ENCODE measurements at regions not wholly inside any gene's neighbourhood (a gene's known extent, or its start where the extent isn't known, plus 50 kb on each side); places are given as distances from the start of the nearest gene placed in this dataset.

DNA sequence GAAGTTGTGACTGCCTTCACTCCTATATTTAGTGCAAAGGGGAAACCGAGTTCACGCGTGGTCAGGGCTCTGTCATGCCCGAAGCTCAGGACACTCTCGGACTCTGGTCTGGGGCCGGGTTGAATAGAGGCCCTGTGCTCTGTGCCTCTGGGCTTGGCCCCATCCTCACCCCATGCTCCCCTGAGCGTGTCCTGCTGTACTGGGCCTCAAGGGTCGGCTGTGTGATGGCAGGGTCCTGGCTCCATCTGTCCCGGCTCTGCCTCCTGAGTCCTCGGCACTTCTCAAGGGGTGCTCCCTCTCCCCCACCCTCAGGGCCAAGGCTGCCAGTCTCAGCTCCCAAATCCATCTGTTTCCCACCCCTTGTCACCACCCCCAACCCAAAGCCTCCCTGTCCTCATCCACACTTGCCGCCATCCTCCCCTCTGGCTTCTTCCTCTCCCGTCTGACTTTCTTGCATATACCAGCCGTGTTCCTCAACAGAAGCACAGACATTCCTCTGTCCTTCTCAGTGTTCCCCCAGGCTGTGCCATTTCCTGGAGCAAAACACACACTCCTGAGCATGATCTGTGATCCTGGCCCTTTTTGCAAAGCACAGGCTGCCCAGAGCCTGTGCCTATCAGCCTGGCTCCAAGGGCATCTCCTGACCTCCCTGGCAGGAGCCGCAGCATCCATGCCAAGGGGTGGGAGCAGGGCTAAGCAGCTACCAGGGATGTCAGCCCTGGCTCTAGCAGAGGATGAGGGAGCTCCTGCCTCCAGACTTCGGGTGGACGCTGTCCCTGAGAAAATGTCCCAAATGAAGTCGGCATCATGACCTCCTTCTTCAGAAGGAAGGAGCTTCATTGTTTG, 64.2 kb upstream of the OTOS start:
- peaks cover 3% of the 10 kb centered on the region for H3K4me1 Mint-ChIP-seq (ENCODE audit: low read depth)
- peaks cover 6% of the 10 kb centered on the region for H3K9me3 Mint-ChIP-seq
- peaks cover 9% of the 10 kb centered on the region for H3K27me3 Mint-ChIP-seq (ENCODE audit: low read depth)
- H3K27ac Mint-ChIP-seq, result no peak overlapping the region
- no peak overlapping the region for H3K4me3 Mint-ChIP-seq
- H3K36me3 Mint-ChIP-seq (ENCODE audit: low read depth), result no peaks in the 10 kb centered on the region

DNA sequence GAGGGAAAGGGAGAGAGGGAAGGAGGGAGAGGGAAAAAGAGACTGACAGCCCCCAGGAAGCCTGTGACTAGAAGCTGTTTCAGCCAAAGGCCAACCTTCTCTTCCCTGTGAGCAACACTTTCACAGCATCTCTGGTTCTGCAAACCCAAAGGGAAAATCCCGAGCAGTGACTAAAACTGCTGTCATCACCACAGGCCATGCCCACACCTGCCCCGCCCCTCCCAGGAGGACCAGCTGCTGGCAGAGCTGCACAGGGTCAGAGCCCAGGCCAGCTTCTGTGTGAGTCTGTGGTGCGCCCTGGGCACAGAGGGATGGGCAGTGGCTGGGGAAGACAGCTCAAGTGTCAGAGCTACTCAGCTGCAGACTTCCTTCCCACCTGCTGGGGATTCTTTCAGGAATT, 64.9 kb upstream of the OTOS start:
- peaks cover 6% of the 10 kb centered on the region for H3K9me3 Mint-ChIP-seq
- peaks cover 9% of the 10 kb centered on the region for H3K27me3 Mint-ChIP-seq (ENCODE audit: low read depth)
- H3K36me3 Mint-ChIP-seq (ENCODE audit: low read depth), result no peaks in the 10 kb centered on the region
- H3K4me3 Mint-ChIP-seq, result no peak overlapping the region
- no peak overlapping the region for H3K27ac Mint-ChIP-seq
- peaks cover 3% of the 10 kb centered on the region for H3K4me1 Mint-ChIP-seq (ENCODE audit: low read depth)

DNA sequence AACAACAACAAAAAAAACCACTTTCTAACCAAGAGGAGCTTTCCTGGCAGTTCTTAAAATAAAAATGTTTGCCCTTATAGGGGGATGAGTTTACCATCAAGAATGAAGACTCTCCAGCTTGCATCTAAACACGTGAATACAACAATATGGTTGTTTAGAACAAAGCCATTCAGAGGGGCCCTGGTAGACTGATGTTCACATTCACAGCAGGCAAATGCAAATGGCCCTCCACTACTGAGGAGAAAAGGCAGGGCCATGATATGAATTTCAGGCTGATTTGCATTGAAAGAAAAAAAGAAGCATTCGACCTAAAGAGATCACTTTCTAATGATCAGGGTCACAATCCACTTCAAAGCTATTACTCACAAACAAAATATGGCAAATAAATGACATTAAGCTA, 65.3 kb upstream of the OTOS start:
- no peaks in the 10 kb centered on the region for H3K36me3 Mint-ChIP-seq (ENCODE audit: low read depth)
- no peak overlapping the region for H3K27ac Mint-ChIP-seq
- H3K4me3 Mint-ChIP-seq, result no peak overlapping the region
- peaks cover 9% of the 10 kb centered on the region for H3K27me3 Mint-ChIP-seq (ENCODE audit: low read depth)
- peaks cover 3% of the 10 kb centered on the region for H3K4me1 Mint-ChIP-seq (ENCODE audit: low read depth)
- peaks cover 6% of the 10 kb centered on the region for H3K9me3 Mint-ChIP-seq

- Mint-ChIP-seq H3K27me3 (ENCODE audit: low read depth) (peaks cover 5% of the 10 kb centered on the region), H3K36me3 (ENCODE audit: low read depth) (no peaks in the 10 kb centered on the region), H3K9me3 (peaks cover 6% of the 10 kb centered on the region), H3K4me1 (ENCODE audit: low read depth) (peaks cover 3% of the 10 kb centered on the region), H3K27ac (no peak overlapping the region), H3K4me3 (no peak overlapping the region)
Observed at GRCh38 chr2:240206630-240207029, 66.2 kb upstream of the OTOS start.

DNA sequence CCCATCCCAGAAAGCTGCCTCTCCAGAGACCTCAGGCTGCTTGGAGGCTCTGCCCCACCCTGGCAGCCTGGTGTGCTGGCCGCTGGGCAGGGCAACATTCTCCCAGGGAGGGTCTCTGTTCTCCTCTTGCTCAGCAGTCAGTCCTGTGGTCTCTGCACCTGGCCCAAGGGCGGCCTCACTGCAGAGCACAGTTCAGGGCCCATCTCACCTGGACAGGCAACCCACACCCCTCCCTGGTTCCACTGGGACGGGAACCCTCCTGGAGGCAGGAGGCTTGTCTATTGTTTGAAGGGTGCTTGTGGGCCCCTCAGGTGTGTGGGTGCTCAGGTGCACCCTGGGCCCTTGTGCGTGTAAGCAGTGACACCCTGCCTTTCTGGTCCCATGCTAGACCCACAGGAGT, 67.2 kb upstream of the OTOS start:
- peaks cover 6% of the 10 kb centered on the region for H3K9me3 Mint-ChIP-seq
- H3K4me1 Mint-ChIP-seq (ENCODE audit: low read depth), result peaks cover 3% of the 10 kb centered on the region
- no peak overlapping the region for H3K4me3 Mint-ChIP-seq
- peaks cover 5% of the 10 kb centered on the region for H3K27me3 Mint-ChIP-seq (ENCODE audit: low read depth)
- H3K36me3 Mint-ChIP-seq (ENCODE audit: low read depth), result no peaks in the 10 kb centered on the region
- no peak overlapping the region for H3K27ac Mint-ChIP-seq

- no peak overlapping the region for H3K27ac Mint-ChIP-seq
- peaks cover 5% of the 10 kb centered on the region for H3K27me3 Mint-ChIP-seq (ENCODE audit: low read depth)
- H3K36me3 Mint-ChIP-seq (ENCODE audit: low read depth), result no peaks in the 10 kb centered on the region
- peaks cover 6% of the 10 kb centered on the region for H3K9me3 Mint-ChIP-seq
- H3K4me3 Mint-ChIP-seq, result no peak overlapping the region
- H3K4me1 Mint-ChIP-seq (ENCODE audit: low read depth), result peaks cover 3% of the 10 kb centered on the region
Observed at GRCh38 chr2:240208096-240208495, 67.6 kb upstream of the OTOS start.

GRCh38 chr2:240208631-240209211, 68.3 kb upstream of the OTOS start:
- Mint-ChIP-seq H3K4me1 (ENCODE audit: low read depth) (peaks cover 3% of the 10 kb centered on the region), H3K9me3 (peaks cover 6% of the 10 kb centered on the region), H3K27ac (no peak overlapping the region), H3K4me3 (no peak overlapping the region), H3K36me3 (ENCODE audit: low read depth) (no peaks in the 10 kb centered on the region), H3K27me3 (ENCODE audit: low read depth) (peaks cover 5% of the 10 kb centered on the region)

- H3K36me3 Mint-ChIP-seq (ENCODE audit: low read depth), result no peaks in the 10 kb centered on the region
- H3K4me1 Mint-ChIP-seq (ENCODE audit: low read depth), result peaks cover 3% of the 10 kb centered on the region
- H3K9me3 Mint-ChIP-seq, result peaks cover 6% of the 10 kb centered on the region
- no peak overlapping the region for H3K27ac Mint-ChIP-seq
- H3K4me3 Mint-ChIP-seq, result no peak overlapping the region
- H3K27me3 Mint-ChIP-seq (ENCODE audit: low read depth), result peaks cover 5% of the 10 kb centered on the region
Observed at GRCh38 chr2:240209493-240209892, 69.0 kb upstream of the OTOS start.

DNA sequence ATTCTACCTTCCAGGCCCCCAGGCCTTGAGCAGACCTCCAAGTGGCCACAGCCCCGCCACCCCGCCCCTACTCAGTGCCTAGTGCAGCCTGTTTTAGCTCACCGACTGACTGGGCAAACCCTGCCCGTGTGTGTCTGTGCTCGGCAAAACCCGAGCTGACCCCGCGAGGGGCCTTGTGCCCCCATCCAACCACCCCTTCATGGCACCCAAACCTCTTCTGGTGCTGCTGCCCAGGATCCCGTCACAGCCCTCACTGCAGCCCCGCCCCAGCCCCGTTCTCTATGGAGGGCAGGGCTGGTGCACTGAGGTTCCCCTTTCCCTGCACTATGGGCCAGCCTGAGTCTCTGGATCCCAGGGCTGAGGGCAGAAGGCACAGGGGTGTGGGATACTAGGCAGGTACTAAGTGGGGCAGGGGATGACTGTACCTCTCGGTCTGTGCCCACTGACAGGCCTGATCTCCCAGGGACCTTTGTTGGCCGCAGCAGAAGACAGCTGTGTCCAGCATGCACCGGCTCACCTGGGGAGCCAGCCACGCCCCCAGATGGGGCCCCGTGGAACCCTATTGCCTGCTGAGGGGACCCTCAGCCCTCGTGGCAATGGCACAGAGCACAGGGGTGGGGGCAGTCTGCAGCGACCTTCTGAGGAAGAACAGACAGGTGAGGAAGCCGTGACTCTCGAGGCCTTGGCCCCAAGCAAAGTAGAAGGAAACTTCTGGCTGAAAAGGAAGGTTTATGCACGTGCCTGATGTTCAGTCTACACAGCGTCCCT, 69.9 kb upstream of the OTOS start:
- Mint-ChIP-seq H3K27ac (no peak overlapping the region), H3K27me3 (ENCODE audit: low read depth) (no peaks in the 10 kb centered on the region), H3K9me3 (peaks cover 6% of the 10 kb centered on the region), H3K4me3 (no peak overlapping the region), H3K36me3 (ENCODE audit: low read depth) (no peaks in the 10 kb centered on the region), H3K4me1 (ENCODE audit: low read depth) (no peaks in the 10 kb centered on the region)

DNA sequence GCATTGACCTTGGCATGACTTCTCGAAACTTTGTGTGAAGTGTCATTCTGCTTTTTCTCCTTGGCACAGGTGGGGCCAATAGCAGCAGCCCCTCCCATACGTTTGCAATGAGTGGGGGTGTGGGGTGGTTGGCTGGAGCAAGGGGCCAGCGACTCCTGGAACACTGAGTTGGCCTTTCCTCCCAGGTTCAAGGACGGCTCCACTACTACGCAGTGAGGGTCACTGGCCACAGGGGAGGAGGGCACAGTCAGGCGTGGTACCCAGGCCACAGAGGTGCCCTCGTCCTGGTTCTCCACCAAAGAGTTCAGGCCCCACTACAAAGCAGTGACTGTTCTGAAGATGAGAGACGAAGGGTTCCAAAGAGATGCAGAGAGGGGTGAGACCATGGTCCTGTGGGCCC, 70.6 kb upstream of the OTOS start:
- H3K4me3 Mint-ChIP-seq, result no peak overlapping the region
- H3K27me3 Mint-ChIP-seq (ENCODE audit: low read depth), result no peaks in the 10 kb centered on the region
- H3K36me3 Mint-ChIP-seq (ENCODE audit: low read depth), result no peaks in the 10 kb centered on the region
- no peak overlapping the region for H3K27ac Mint-ChIP-seq
- H3K4me1 Mint-ChIP-seq (ENCODE audit: low read depth), result no peaks in the 10 kb centered on the region
- H3K9me3 Mint-ChIP-seq, result peaks cover 3% of the 10 kb centered on the region

GRCh38 chr2:240211598-240212424, 71.4 kb upstream of the OTOS start:
- Mint-ChIP-seq H3K9me3 (no peaks in the 10 kb centered on the region), H3K27me3 (ENCODE audit: low read depth) (no peaks in the 10 kb centered on the region), H3K4me1 (ENCODE audit: low read depth) (no peaks in the 10 kb centered on the region), H3K36me3 (ENCODE audit: low read depth) (no peaks in the 10 kb centered on the region), H3K27ac (no peak overlapping the region), H3K4me3 (no peak overlapping the region)

GRCh38 chr2:240212425-240213225, 72.2 kb upstream of the OTOS start:
- no peaks in the 10 kb centered on the region for H3K27me3 Mint-ChIP-seq (ENCODE audit: low read depth)
- no peaks in the 10 kb centered on the region for H3K9me3 Mint-ChIP-seq
- H3K36me3 Mint-ChIP-seq (ENCODE audit: low read depth), result no peaks in the 10 kb centered on the region
- no peak overlapping the region for H3K27ac Mint-ChIP-seq
- H3K4me1 Mint-ChIP-seq (ENCODE audit: low read depth), result no peaks in the 10 kb centered on the region
- H3K4me3 Mint-ChIP-seq, result no peak overlapping the region

DNA sequence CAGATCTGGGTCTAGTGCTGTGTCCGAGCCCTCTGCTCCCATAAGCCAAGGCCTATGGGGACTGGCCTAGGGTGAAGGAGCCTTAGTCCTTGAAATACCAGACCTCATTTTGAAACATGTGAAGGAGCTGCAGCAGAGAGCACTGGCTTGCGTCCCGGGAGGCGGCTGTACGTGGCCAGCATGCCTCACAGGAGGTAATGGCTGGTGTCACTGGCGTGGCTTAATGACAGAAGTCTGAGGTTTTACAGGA, 72.7 kb upstream of the OTOS start:
- Mint-ChIP-seq H3K4me3 (no peak overlapping the region), H3K27me3 (ENCODE audit: low read depth) (no peaks in the 10 kb centered on the region), H3K27ac (no peak overlapping the region), H3K36me3 (ENCODE audit: low read depth) (no peaks in the 10 kb centered on the region), H3K9me3 (no peaks in the 10 kb centered on the region), H3K4me1 (ENCODE audit: low read depth) (no peaks in the 10 kb centered on the region)

All from T-helper 1 cell treated with Interleukin-12 subunit alpha and Interleukin-12 subunit beta and Interleukin-4 antibody, amounts not matched to agents 30 μg/mL and 1 μg/mL, for 36 hours (primary cell).